ENCODE measurements at regions not wholly inside any gene's neighbourhood (a gene's known extent, or its start where the extent isn't known, plus 50 kb on each side); places are given as distances from the start of the nearest gene placed in this dataset.
"Not testable (repeated sequence)": the region's sequence is repeated elsewhere in the genome, so short reads cannot be mapped to it uniquely, and the experiment has no call there.

- no peak for DNase-seq (ENCODE audit: low spot score)
Measured at GRCh38 chrX:10676235-10676957, 56.0 kb upstream of the MID1 start.

- no peak for DNase-seq (ENCODE audit: low spot score)
Measured at GRCh38 chrX:10677490-10677889, 57.1 kb upstream of the MID1 start.

- DNase-seq (ENCODE audit: low spot score) = no peak
Measured at GRCh38 chrX:10679387-10679786, 59.0 kb upstream of the MID1 start.

- DNase-seq (ENCODE audit: low spot score) = no peak
Measured at GRCh38 chrX:10681167-10681566, 60.8 kb upstream of the MID1 start.

- DNase-seq (ENCODE audit: low spot score) = not testable (repeated sequence)
Measured at GRCh38 chrX:10683631-10684030, 63.2 kb upstream of the MID1 start.

GRCh38 chrX:10685923-10686595 lies 65.7 kb upstream of the MID1 start:
- DNase-seq (ENCODE audit: low spot score) = no peak

GRCh38 chrX:10691751-10692150 lies 71.4 kb upstream of the MID1 start:
- not testable (repeated sequence) for DNase-seq (ENCODE audit: low spot score)

GRCh38 chrX:10697616-10698317 lies 77.4 kb upstream of the MID1 start:
- DNase-seq (ENCODE audit: low spot score) = no peak

- no peak for DNase-seq (ENCODE audit: low spot score)
Measured at GRCh38 chrX:10698318-10698640, 77.9 kb upstream of the MID1 start.

- DNase-seq (ENCODE audit: low spot score) = no peak
Measured at GRCh38 chrX:10702031-10702430, 81.6 kb upstream of the MID1 start.

GRCh38 chrX:10706342-10706741 lies 86.0 kb upstream of the MID1 start:
- not testable (repeated sequence) for DNase-seq (ENCODE audit: low spot score)

GRCh38 chrX:10707773-10708172 lies 87.4 kb upstream of the MID1 start:
- no peak for DNase-seq (ENCODE audit: low spot score)

GRCh38 chrX:10709276-10709675 lies 88.9 kb upstream of the MID1 start:
- DNase-seq (ENCODE audit: low spot score) = no peak

GRCh38 chrX:10714531-10714930 lies 94.1 kb upstream of the MID1 start:
- DNase-seq (ENCODE audit: low spot score) = no peak

- DNase-seq (ENCODE audit: low spot score) = peak; percentile 65
Measured at GRCh38 chrX:10722851-10723250, 102.5 kb upstream of the MID1 start.

GRCh38 chrX:10725071-10725470 lies 104.7 kb upstream of the MID1 start:
- DNase-seq (ENCODE audit: low spot score) = no peak

- DNase-seq (ENCODE audit: low spot score) = no peak
Measured at GRCh38 chrX:10726647-10727046, 106.3 kb upstream of the MID1 start.

GRCh38 chrX:10728806-10729389 lies 108.5 kb upstream of the MID1 start:
- no peak for DNase-seq (ENCODE audit: low spot score)

GRCh38 chrX:10739426-10739825 lies 119.0 kb upstream of the MID1 start:
- no peak for DNase-seq (ENCODE audit: low spot score)

GRCh38 chrX:10741003-10741402 lies 120.6 kb upstream of the MID1 start:
- no peak for DNase-seq (ENCODE audit: low spot score)

- DNase-seq (ENCODE audit: low spot score) = no peak
Measured at GRCh38 chrX:10741550-10741949, 121.2 kb upstream of the MID1 start.

- no peak for DNase-seq (ENCODE audit: low spot score)
Measured at GRCh38 chrX:10743476-10743875, 123.1 kb upstream of the MID1 start.

GRCh38 chrX:10744007-10744406 lies 123.6 kb upstream of the MID1 start:
- no peak for DNase-seq (ENCODE audit: low spot score)
